K562 (cell line): ENCODE measurements at regions not wholly inside any gene's neighbourhood (a gene's known extent, or its start where the extent isn't known, plus 50 kb on each side); places are given as distances from the start of the nearest gene placed in this dataset.

Experiments used
- ATAC-seq: fragments of 200-7000 bp; cut with Tn5 transposase; 3 replicates; pipeline ENCODE4 v1.9.1; 2020; ENCODE audit warnings: moderate library complexity
- BruUV-seq: library from RNA; stranded (reverse); fragments of 400-500 nt; replicated peaks from 2 replicates; lab custom pipeline; 2021; lab: Mats Ljungman, UMichigan
- CTCF ChIA-PET: fragments of 300-600 bp; formaldehyde crosslinking; extraction: SDS; loops from one replicate; lab custom pipeline; 2021; ENCODE audit warnings: low intra/inter-chr PET ratio; lab: Yijun Ruan, JAX
- POLR2A ChIA-PET: fragments of 300-600, 350-650 bp; sonication (Branson Sonifier 250); formaldehyde crosslinking; extraction: SDS; loops from one replicate; lab custom pipeline; 2021; ENCODE audit warnings: antibody characterized with exemption, inconsistent platforms; lab: Yijun Ruan, JAX
- DNase-seq, 4 experiments: peaks; one replicate each; pipeline versions ENCODE4 v3.0.0 to v3.0.0-alpha.2; 2011 to 2018; ENCODE audit warnings: low spot score in 3 of 4, mixed read lengths in 3 of 4; ENCODE audit errors: extremely low read depth in 1 of 4
- FAIRE-seq: peaks from 2 replicates; lab custom pipeline; 2011; peaks lifted over from hg19 to GRCh38; lab: Jason Lieb, UNC
- H2AFZ ChIP-seq: 2 replicates; pipeline ENCODE4 v1.6.0; 2011; ENCODE audit warnings: low read depth, low read length, control low read depth, inconsistent platforms
- H3K27ac ChIP-seq: fragments of 200-600 bp; 3 replicates; pipeline ENCODE4 v1.8.0; 2011; ENCODE audit warnings: low read depth, mild to moderate bottlenecking, control low read depth, inconsistent platforms, low read length, moderate library complexity, mixed read lengths; ENCODE audit errors: extremely low read depth
- H3K27me3 ChIP-seq, 2 experiments: fragments of 300-600 bp in 1 of 2; 2 replicates in 1 of 2; 3 replicates in 1 of 2; pipeline versions ENCODE4 v1.6.0 to v1.8.0; 2011; ENCODE audit warnings: inconsistent platforms in 2 of 2, low read length in 2 of 2, mild to moderate bottlenecking in 1 of 2, mixed read lengths in 1 of 2, moderate library complexity in 1 of 2; ENCODE audit not compliant: control insufficient read depth in 2 of 2, insufficient read depth in 2 of 2
- H3K36me3 ChIP-seq: fragments of 300-600 bp; 3 replicates; pipeline ENCODE4 v1.8.0; 2011; ENCODE audit warnings: mild to moderate bottlenecking, low read length, inconsistent platforms; ENCODE audit not compliant: control insufficient read depth, insufficient read depth
- H3K4me1 ChIP-seq, 2 experiments: fragments of 200-600 bp in 1 of 2; replicated peaks in 1 of 2; 2 replicates in 1 of 2; 3 replicates in 1 of 2; pipeline versions ENCODE4 v1.5.1 to v1.8.0; 2011; ENCODE audit warnings: inconsistent platforms in 2 of 2, low read length in 2 of 2, mild to moderate bottlenecking in 1 of 2, mixed read lengths in 1 of 2, moderate library complexity in 1 of 2; ENCODE audit not compliant: control insufficient read depth in 2 of 2, insufficient read depth in 2 of 2
- H3K4me2 ChIP-seq: 2 replicates; pipeline ENCODE4 v1.6.1; 2011; ENCODE audit warnings: low read length, control low read depth, inconsistent platforms, mixed read lengths; ENCODE audit not compliant: insufficient read depth
- H3K4me3 ChIP-seq: fragments of 200-600 bp; sonication (generic), shearing (Covaris generic); 2 replicates; pipeline ENCODE4 v1.5.1; 2016; ENCODE audit warnings: control low read depth, inconsistent platforms
- H3K79me2 ChIP-seq: fragments of 200-600 bp; 3 replicates; pipeline ENCODE4 v1.8.0; 2011; ENCODE audit warnings: low read length, inconsistent platforms; ENCODE audit not compliant: control insufficient read depth, insufficient read depth
- H3K9ac ChIP-seq, 2 experiments: 2 replicates each; pipeline versions ENCODE4 v1.6.0 to v1.6.1; 2011; ENCODE audit warnings: low read depth in 2 of 2, low read length in 2 of 2, control low read depth in 1 of 2, inconsistent platforms in 1 of 2, mild to moderate bottlenecking in 1 of 2, mixed read lengths in 1 of 2; ENCODE audit not compliant: insufficient read depth in 1 of 2
- H3K9me1 ChIP-seq: one replicate; pipeline ENCODE4 v1.6.0; 2011; ENCODE audit warnings: inconsistent platforms, mild to moderate bottlenecking, low read length, moderate library complexity; ENCODE audit not compliant: control insufficient read depth, insufficient read depth
- H3K9me3 ChIP-seq: replicated peaks from 2 replicates; pipeline ENCODE4 v1.5.1; 2011; ENCODE audit warnings: low read depth, low read length, inconsistent platforms; ENCODE audit not compliant: control insufficient read depth, insufficient read depth
- H4K20me1 ChIP-seq: replicated peaks from 2 replicates; pipeline ENCODE4 v1.6.1; 2011; ENCODE audit warnings: low read length, inconsistent platforms, mixed read lengths; ENCODE audit not compliant: control insufficient read depth, insufficient read depth
- ESRRB ChIP-seq: fragments of 250-450 bp; sonication (Bioruptor Pico); IDR thresholded peaks from 2 replicates; pipeline ENCODE4 v1.5.0; 2020; ENCODE audit warnings: mild to moderate bottlenecking, moderate library complexity, borderline replicate concordance
- FOXM1 ChIP-seq, 2 experiments: fragments of 450-650 bp in 1 of 2; sonication (generic) in 1 of 2; formaldehyde crosslinking in 1 of 2; IDR thresholded peaks; 2 replicates each; pipeline versions ENCODE4 v1.6.1 to v1.9.0; 2017 to 2022; ENCODE audit warnings: low read depth in 2 of 2, mild to moderate bottlenecking in 2 of 2, missing genetic modification reagents in 1 of 2, moderate library complexity in 1 of 2
- GABPB2 ChIP-seq: fragments of 250-450 bp; sonication (Bioruptor Pico); conservative IDR thresholded peaks from 2 replicates; pipeline ENCODE4 v1.5.1; 2021; ENCODE audit warnings: mild to moderate bottlenecking
- GTF2F1 ChIP-seq: IDR thresholded peaks from 2 replicates; pipeline ENCODE4 v1.6.1; 2011; ENCODE audit warnings: low read depth, low read length, improper control_type of control experiment
- PTBP1 ChIP-seq: fragments of 200-400 bp; formaldehyde crosslinking; IDR thresholded peaks from 2 replicates; pipeline ENCODE4 v1.6.1; 2017; ENCODE audit warnings: low read depth, low read length
- SAFB ChIP-seq: fragments of 200-400 bp; formaldehyde crosslinking; IDR thresholded peaks from 2 replicates; pipeline ENCODE4 v1.6.1; 2017; ENCODE audit warnings: low read depth, low read length, borderline replicate concordance
- SRSF1 ChIP-seq: fragments of 200-400 bp; formaldehyde crosslinking; IDR thresholded peaks from 2 replicates; pipeline ENCODE4 v1.6.1; 2017; ENCODE audit warnings: mild to moderate bottlenecking, low read depth, low read length, moderate library complexity
- WGBS: fragments of 100-300 bp; shearing (Covaris generic); methylation state at CpG from one replicate; pipeline ENCODE4 v1.1.6; 2016; ENCODE audit warnings: low coverage, mixed read lengths; ENCODE audit not compliant: insufficient coverage; ENCODE audit errors: missing lambda C conversion rate; 5-methylcytosine and 5-hydroxymethylcytosine counted together
- in situ Hi-C: fragments of 300-500 bp; cut with MboI; formaldehyde crosslinking; loops from 4 replicates; pipeline ENCODE4 v1.15.0; 2018; ENCODE audit warnings: inconsistent platforms, mixed read lengths
- intact Hi-C: fragments of 100-400 bp; cut with micrococcal nuclease; formaldehyde crosslinking; loops from 2 replicates; pipeline ENCODE4 v1.14.2; 2022
- TF ChIP-seq, protein P1 (sequence below): sonication (generic); formaldehyde crosslinking; IDR thresholded peaks from 2 replicates; pipeline ENCODE4 v1.9.0; 2022; ENCODE audit warnings: mild to moderate bottlenecking, missing genetic modification reagents

DNA sequence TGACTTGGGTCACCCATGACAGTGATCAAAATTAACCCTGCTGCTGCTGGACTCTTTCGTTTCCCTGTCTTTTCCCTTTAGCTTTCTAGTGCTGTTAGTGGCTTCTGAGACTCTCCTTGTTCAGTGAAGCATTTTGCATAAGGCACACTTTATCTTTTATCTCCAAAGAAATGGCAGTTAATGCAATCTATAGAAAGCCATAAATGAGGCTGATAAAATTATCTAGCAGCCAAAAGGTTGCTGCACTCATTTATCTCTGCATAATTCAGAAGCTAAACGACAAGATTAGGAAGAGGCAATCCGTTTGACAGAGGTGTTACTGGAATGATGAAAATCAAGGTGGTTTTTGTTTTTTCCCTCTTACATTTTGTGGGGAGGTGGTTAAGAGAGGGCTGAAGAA is 1109.5 kb upstream of the EEF2KMT start (continued):
- no peak for TF ChIP-seq SAFB
- no peak for TF ChIP-seq ESRRB (CRISPR knock-in tag)
- TF ChIP-seq SRSF1 = no peak
- TF ChIP-seq FOXM1 (IDR thresholded peaks at IDR 0.05; ENCODE audit: low read depth) = no peak
- TF ChIP-seq FOXM1 (CRISPR knock-in tag; IDR thresholded peaks at IDR 0.05; ENCODE audit: low read depth) = no peak
- TF ChIP-seq, all 486 proteins: peak for 0

DNA sequence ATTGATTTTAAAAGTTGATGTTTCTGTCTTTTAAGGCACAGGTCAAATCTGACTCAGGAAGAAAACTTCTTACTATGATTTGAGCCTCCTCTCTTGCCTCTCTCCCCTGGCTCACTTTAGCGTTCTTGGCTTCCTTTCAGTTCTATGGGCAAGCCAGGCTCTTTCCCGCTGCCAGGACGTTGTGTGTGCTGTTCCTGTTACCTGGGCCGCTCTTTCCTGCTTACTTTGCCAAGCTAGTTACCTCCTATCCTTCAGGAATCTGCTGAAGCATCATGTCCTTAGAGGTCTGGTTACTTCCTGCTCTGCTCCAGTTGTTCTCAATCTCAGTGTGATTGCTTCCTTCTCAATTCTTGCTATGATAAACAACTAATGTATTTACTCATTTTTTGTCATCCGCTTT is 1108.5 kb upstream of the EEF2KMT start:
- Histone ChIP-seq H3K79me2 (no peaks in the 10 kb centered on the region), H3K27ac (no peak overlapping the region), H4K20me1 (no peaks in the 10 kb centered on the region), H3K4me1 (no peaks in the 10 kb centered on the region), H3K4me3 (no peak overlapping the region), H2AFZ (no peak overlapping the region), H3K9ac (no peak overlapping the region), H3K27me3 (no peaks in the 10 kb centered on the region), H3K9me1 (no peaks in the 10 kb centered on the region), H3K36me3 (no peaks in the 10 kb centered on the region), H3K4me2 (no peak overlapping the region), H3K9me3 (no peaks in the 10 kb centered on the region)
- DNase-seq (no peak), FAIRE-seq (no peak), ATAC-seq (no peak)
- POLR2A ChIA-PET = no interaction called here
- no TSS peak for BruUV-seq
- in situ Hi-C loops (no loop called here), intact Hi-C loops (no loop called here)
- TF ChIP-seq PTBP1 (no peak), GABPB2 (CRISPR knock-in tag) (no peak), GTF2F1 (no peak)
- TF ChIP-seq, protein P1, sequence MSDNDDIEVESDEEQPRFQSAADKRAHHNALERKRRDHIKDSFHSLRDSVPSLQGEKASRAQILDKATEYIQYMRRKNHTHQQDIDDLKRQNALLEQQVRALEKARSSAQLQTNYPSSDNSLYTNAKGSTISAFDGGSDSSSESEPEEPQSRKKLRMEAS (CRISPR knock-in tag) = no peak
- WGBS = 0% methylated on average over 5 of the region's 5 CpGs
- CTCF ChIA-PET = no interaction called here
